Testis (tissue), 2 donors: ENCODE measurements at regions not wholly inside any gene's neighbourhood (a gene's known extent, or its start where the extent isn't known, plus 50 kb on each side); places are given as distances from the start of the nearest gene placed in this dataset.

ENCODE experiments used
- DNase-seq: peaks from one replicate; pipeline ENCODE4 v3.0.0-alpha.2; 2019
- H3K27ac ChIP-seq, 2 donors: fragments of 200-600 bp; sonication (generic); one replicate each; pipeline ENCODE4 v1.5.1; 2019
- H3K27me3 ChIP-seq: fragments of 200-600 bp; sonication (generic); one replicate; pipeline ENCODE4 v1.5.1; 2019
- H3K36me3 ChIP-seq: fragments of 200-600 bp; sonication (generic); one replicate; pipeline ENCODE4 v1.5.1; 2017; ENCODE audit warnings: low read depth; ENCODE audit errors: missing control alignments
- H3K4me1 ChIP-seq: fragments of 200-600 bp; sonication (generic); one replicate; pipeline ENCODE4 v1.5.1; 2019
- H3K4me3 ChIP-seq, 2 donors: fragments of 200-600 bp; sonication (generic); one replicate each; pipeline ENCODE4 v1.5.1; 2017 to 2019
- H3K9me3 ChIP-seq: fragments of 200-600 bp; sonication (generic); one replicate; pipeline ENCODE4 v1.5.1; 2017
- CTCF ChIP-seq, 3 experiments: fragments of 450-650 bp in 2 of 3; fragments of 200-600 bp in 1 of 3; sonication (generic) in 1 of 3; IDR thresholded peaks; one replicate each; pipeline ENCODE4 v1.5.1; 2016 to 2019; ENCODE audit warnings: antibody characterized with exemption in 3 of 3, mild to moderate bottlenecking in 2 of 3, moderate library complexity in 1 of 3
- POLR2A ChIP-seq: fragments of 450-650 bp; IDR thresholded peaks from one replicate; pipeline ENCODE4 v1.6.1; 2017; ENCODE audit warnings: antibody characterized with exemption, mild to moderate bottlenecking, moderate library complexity
- WGBS, 2 donors: methylation state at CpG; one replicate each; pipeline ENCODE4 v1.1.5; 2018; 5-methylcytosine and 5-hydroxymethylcytosine counted together
- intact Hi-C: fragments of 100-400 bp; cut with DNase I; formaldehyde crosslinking; loops from one replicate; pipeline ENCODE4 v1.15.1; 2023; ENCODE audit warnings: low total_unique reads

- DNase-seq: no peak
- Histone ChIP-seq H3K27ac (no peak overlapping the region), H3K4me1 (peaks cover 3% of the 10 kb centered on the region), H3K9me3 (no peaks in the 10 kb centered on the region), H3K27me3 (no peaks in the 10 kb centered on the region), H3K4me3 (no peak overlapping the region), H3K36me3 (no peaks in the 10 kb centered on the region)
- no peak for TF ChIP-seq CTCF (IDR thresholded peaks at IDR 0.05)
- no peak for TF ChIP-seq POLR2A
- 82 to 84% methylated on average over 6 of the region's 6 CpGs for WGBS, 2 donors
- intact Hi-C loops: no loop called here
Measured at GRCh38 chr11:103703954-103704353, 332.5 kb upstream of the DDI1 start.

- H3K27ac ChIP-seq: no peak overlapping the region
- H3K4me3 ChIP-seq: no peak overlapping the region
- DNase-seq: no peak
- H3K36me3 ChIP-seq: no peaks in the 10 kb centered on the region
- no peaks in the 10 kb centered on the region for H3K27me3 ChIP-seq
- no peak for TF ChIP-seq POLR2A
- TF ChIP-seq CTCF (IDR thresholded peaks at IDR 0.05): no peak
- WGBS, 2 donors: 82 to 95% methylated on average over 2 of the region's 2 CpGs
- H3K9me3 ChIP-seq: no peaks in the 10 kb centered on the region
- intact Hi-C loops: no loop called here
- H3K4me1 ChIP-seq: peaks cover 3% of the 10 kb centered on the region
Measured at GRCh38 chr11:103705642-103706041, 330.8 kb upstream of the DDI1 start.

- no peak for TF ChIP-seq CTCF (IDR thresholded peaks at IDR 0.05)
- no peak for TF ChIP-seq POLR2A
- DNase-seq: no peak
- Histone ChIP-seq H3K27me3 (no peaks in the 10 kb centered on the region), H3K4me1 (no peaks in the 10 kb centered on the region), H3K9me3 (no peaks in the 10 kb centered on the region), H3K4me3 (no peak overlapping the region), H3K36me3 (no peaks in the 10 kb centered on the region), H3K27ac (no peak overlapping the region)
- intact Hi-C loops: no loop called here
- WGBS, 2 donors: 45 to 54% methylated on average over 2 of the region's 2 CpGs
Measured at GRCh38 chr11:103709371-103709770, 327.1 kb upstream of the DDI1 start.

- H3K27ac ChIP-seq: no peak overlapping the region
- intact Hi-C loops: no loop called here
Measured at GRCh38 chr11:103714246-103714645, 322.2 kb upstream of the DDI1 start.

More at GRCh38 chr11:103714246-103714645, 322.2 kb upstream of the DDI1 start:
- DNase-seq: no peak
- Histone ChIP-seq H3K9me3 (no peaks in the 10 kb centered on the region), H3K4me1 (no peaks in the 10 kb centered on the region), H3K27me3 (no peaks in the 10 kb centered on the region), H3K36me3 (no peaks in the 10 kb centered on the region), H3K4me3 (no peak overlapping the region)
- TF ChIP-seq POLR2A (no peak), CTCF (IDR thresholded peaks at IDR 0.05) (no peak)
